Neural progenitor cell (in vitro differentiated cells): ENCODE measurements at regions not wholly inside any gene's neighbourhood (a gene's known extent, or its start where the extent isn't known, plus 50 kb on each side); places are given as distances from the start of the nearest gene placed in this dataset.

ENCODE experiments used
- CTCF ChIP-seq: fragments of 200-600 bp; sonication (generic); IDR thresholded peaks from 2 replicates; pipeline ENCODE4 v1.5.1; 2017; ENCODE audit warnings: antibody characterized with exemption, mild to moderate bottlenecking
- EZH2phosphoT487 ChIP-seq: fragments of 200-600 bp; sonication (generic); IDR thresholded peaks from 2 replicates; pipeline ENCODE4 v1.6.1; 2017; ENCODE audit warnings: antibody characterized with exemption

- no peak for TF ChIP-seq CTCF
- TF ChIP-seq EZH2phosphoT487 = no peak
Observed at GRCh38 chr4:115668396-115668795, 555.0 kb upstream of the NDST4 start.
